Esophagus squamous epithelium (tissue), 5 donors: ENCODE measurements at regions not wholly inside any gene's neighbourhood (a gene's known extent, or its start where the extent isn't known, plus 50 kb on each side); places are given as distances from the start of the nearest gene placed in this dataset.

Experiments used
- DNase-seq: peaks from one replicate; lab custom pipeline; 2025; lab: John Stamatoyannopoulos, UW
- H3K27ac ChIP-seq, 4 donors: fragments of 200-600 bp; sonication (generic); one replicate each; pipeline ENCODE4 v1.5.1; 2016 to 2019; ENCODE audit warnings: mild to moderate bottlenecking in 1 of 4
- H3K27me3 ChIP-seq, 4 donors: fragments of 200-600 bp; sonication (generic); 1 replicate in 3 of 4; 2 replicates in 1 of 4; pipeline versions ENCODE4 v1.5.1 to v1.6.0; 2017 to 2021; ENCODE audit warnings: antibody characterized with exemption in 1 of 4
- H3K36me3 ChIP-seq, 3 donors: fragments of 200-600 bp; sonication (generic); one replicate each; pipeline ENCODE4 v1.5.1; 2016 to 2019
- H3K4me1 ChIP-seq, 3 donors: fragments of 200-600 bp; sonication (generic); one replicate each; pipeline ENCODE4 v1.5.1; 2017 to 2019
- H3K4me3 ChIP-seq, 4 donors: fragments of 200-600 bp; sonication (generic); 1 replicate in 3 of 4; 2 replicates in 1 of 4; pipeline ENCODE4 v1.5.1; 2016 to 2019; ENCODE audit warnings: mild to moderate bottlenecking in 2 of 4, moderate library complexity in 1 of 4
- H3K9me3 ChIP-seq, 3 donors: fragments of 200-600 bp; sonication (generic); one replicate each; pipeline ENCODE4 v1.5.1; 2016 to 2019
- CTCF ChIP-seq, 6 experiments: fragments of 450-650 bp in 4 of 6; fragments of 200-600 bp in 2 of 6; sonication (generic) in 2 of 6; IDR thresholded peaks; one replicate each; pipeline ENCODE4 v1.5.1; 2016 to 2019; ENCODE audit warnings: antibody characterized with exemption in 6 of 6, mild to moderate bottlenecking in 4 of 6, moderate library complexity in 4 of 6
- POLR2A ChIP-seq, 4 donors: fragments of 450-650 bp; IDR thresholded peaks; one replicate each; pipeline ENCODE4 v1.6.1; 2017; ENCODE audit warnings: antibody characterized with exemption in 4 of 4, mild to moderate bottlenecking in 4 of 4, moderate library complexity in 3 of 4
- WGBS, 2 donors: methylation state at CpG; one replicate each; pipeline ENCODE4 v1.1.5; 2018; 5-methylcytosine and 5-hydroxymethylcytosine counted together
- intact Hi-C: fragments of 100-400 bp; cut with DNase I; formaldehyde crosslinking; loops from one replicate; pipeline ENCODE4 v1.15.0; 2022
- donor health status: DM: yes; HTN: yes; CAD: no.

- no peaks in the 10 kb centered on the region for H3K27me3 ChIP-seq
- intact Hi-C loops = no loop called here
- H3K9me3 ChIP-seq = peaks cover 0 to 4% (median 0%) of the 10 kb centered on the region in 3 donors
- DNase-seq = no peak
- H3K4me3 ChIP-seq = no peak overlapping the region
- TF ChIP-seq CTCF (IDR thresholded peaks at IDR 0.05) = no peak
- TF ChIP-seq POLR2A (IDR thresholded peaks at IDR 0.05) = no peak
- H3K4me1 ChIP-seq = no peaks in the 10 kb centered on the region
- H3K27ac ChIP-seq = no peak overlapping the region
- H3K36me3 ChIP-seq = no peaks in the 10 kb centered on the region
These were observed 190.2 kb upstream of the AGA start for GRCh38 chr4:177632481-177632880.

GRCh38 chr4:177638871-177639270, 196.6 kb upstream of the AGA start:
- H3K4me3 ChIP-seq = no peak overlapping the region
- no peak for DNase-seq
- H3K27me3 ChIP-seq = no peaks in the 10 kb centered on the region
- H3K27ac ChIP-seq = no peak overlapping the region
- intact Hi-C loops = no loop called here
- whole genome bisulfite sequencing, 2 donors = 33 to 55% methylated on average over 2 of the region's 2 CpGs
- H3K36me3 ChIP-seq = no peaks in the 10 kb centered on the region
- no peak for TF ChIP-seq POLR2A (IDR thresholded peaks at IDR 0.05)
- TF ChIP-seq CTCF (IDR thresholded peaks at IDR 0.05) = no peak
- H3K4me1 ChIP-seq = no peaks in the 10 kb centered on the region
- H3K9me3 ChIP-seq = peaks cover 0 to 4% (median 0%) of the 10 kb centered on the region in 3 donors

GRCh38 chr4:177640864-177641263, 198.6 kb upstream of the AGA start:
- no peaks in the 10 kb centered on the region for H3K4me1 ChIP-seq
- TF ChIP-seq POLR2A (IDR thresholded peaks at IDR 0.05) = no peak
- TF ChIP-seq CTCF (IDR thresholded peaks at IDR 0.05) = no peak
- no peaks in the 10 kb centered on the region for H3K27me3 ChIP-seq
- DNase-seq = no peak
- H3K9me3 ChIP-seq = peaks cover 0 to 4% (median 0%) of the 10 kb centered on the region in 3 donors
- 34 to 57% methylated on average over 4 of the region's 4 CpGs for WGBS, 2 donors
- H3K4me3 ChIP-seq = no peak overlapping the region
- no peaks in the 10 kb centered on the region for H3K36me3 ChIP-seq
- no peak overlapping the region for H3K27ac ChIP-seq
- intact Hi-C loops = no loop called here

GRCh38 chr4:177660223-177660622, 218.0 kb upstream of the AGA start:
- 68 to 71% methylated on average over 1 of the region's 1 CpG for WGBS, 2 donors
- peaks cover 0 to 8% (median 0%) of the 10 kb centered on the region in 3 donors for H3K9me3 ChIP-seq
- no peak overlapping the region for H3K4me3 ChIP-seq
- no peaks in the 10 kb centered on the region for H3K27me3 ChIP-seq
- TF ChIP-seq CTCF (IDR thresholded peaks at IDR 0.05) (no peak), POLR2A (IDR thresholded peaks at IDR 0.05) (no peak)
- H3K4me1 ChIP-seq = no peaks in the 10 kb centered on the region
- no peak for DNase-seq
- H3K27ac ChIP-seq = no peak overlapping the region
- intact Hi-C loops = no loop called here
- H3K36me3 ChIP-seq = no peaks in the 10 kb centered on the region

GRCh38 chr4:177667687-177668086, 225.4 kb upstream of the AGA start:
- Histone ChIP-seq H3K4me3 (no peak overlapping the region), H3K36me3 (no peaks in the 10 kb centered on the region), H3K27ac (no peak overlapping the region), H3K4me1 (no peaks in the 10 kb centered on the region), H3K27me3 (no peaks in the 10 kb centered on the region), H3K9me3 (peaks cover 0 to 3% (median 0%) of the 10 kb centered on the region in 3 donors)
- DNase-seq = no peak
- 61 to 64% methylated on average over 5 of the region's 5 CpGs for WGBS, 2 donors
- intact Hi-C loops = no loop called here
- TF ChIP-seq CTCF (IDR thresholded peaks at IDR 0.05) = no peak
- no peak for TF ChIP-seq POLR2A (IDR thresholded peaks at IDR 0.05)
